Liver (tissue), 3 donors: ENCODE measurements at regions not wholly inside any gene's neighbourhood (a gene's known extent, or its start where the extent isn't known, plus 50 kb on each side); places are given as distances from the start of the nearest gene placed in this dataset.

Experiments used
- FOXA1 ChIP-seq: IDR thresholded peaks from 2 replicates; pipeline ENCODE4 v1.6.1; 2016; ENCODE audit warnings: antibody characterized with exemption
- HNF4G ChIP-seq: IDR thresholded peaks from 2 replicates; pipeline ENCODE4 v1.6.1; 2016; ENCODE audit warnings: antibody characterized with exemption
- NR2F2 ChIP-seq: IDR thresholded peaks from 2 replicates; pipeline ENCODE4 v1.6.1; 2016; ENCODE audit warnings: antibody characterized with exemption
- RAD21 ChIP-seq, 2 donors: IDR thresholded peaks; 2 replicates each; pipeline ENCODE4 v1.6.1; 2016; ENCODE audit warnings: antibody characterized with exemption in 2 of 2, mild to moderate bottlenecking in 2 of 2
- TAF1 ChIP-seq: conservative IDR thresholded peaks from 2 replicates; pipeline ENCODE4 v1.6.1; 2016; ENCODE audit warnings: antibody characterized with exemption, mild to moderate bottlenecking
- YY1 ChIP-seq: IDR thresholded peaks from 2 replicates; pipeline ENCODE4 v1.6.1; 2016; ENCODE audit warnings: antibody characterized with exemption, mild to moderate bottlenecking
- TF ChIP-seq, protein P1 (sequence below): fragments of 150-350 bp; IDR thresholded peaks from 2 replicates; pipeline ENCODE4 v1.5.1; 2017; ENCODE audit warnings: improper control_type of control experiment, low read depth, low read length; ENCODE audit not compliant: missing input control
- TF ChIP-seq, protein P2 (sequence below): IDR thresholded peaks from 2 replicates; pipeline ENCODE4 v1.6.1; 2016; ENCODE audit warnings: antibody characterized with exemption
- TF ChIP-seq, protein P3 (sequence below): IDR thresholded peaks from 2 replicates; pipeline ENCODE4 v1.6.1; 2016; ENCODE audit warnings: antibody characterized with exemption
- TF ChIP-seq, protein P4 (sequence below): IDR thresholded peaks from 2 replicates; pipeline ENCODE4 v1.6.1; 2016; ENCODE audit warnings: antibody characterized with exemption, mild to moderate bottlenecking
- donor health status: healthy.
- donor health status: healthy.

DNA sequence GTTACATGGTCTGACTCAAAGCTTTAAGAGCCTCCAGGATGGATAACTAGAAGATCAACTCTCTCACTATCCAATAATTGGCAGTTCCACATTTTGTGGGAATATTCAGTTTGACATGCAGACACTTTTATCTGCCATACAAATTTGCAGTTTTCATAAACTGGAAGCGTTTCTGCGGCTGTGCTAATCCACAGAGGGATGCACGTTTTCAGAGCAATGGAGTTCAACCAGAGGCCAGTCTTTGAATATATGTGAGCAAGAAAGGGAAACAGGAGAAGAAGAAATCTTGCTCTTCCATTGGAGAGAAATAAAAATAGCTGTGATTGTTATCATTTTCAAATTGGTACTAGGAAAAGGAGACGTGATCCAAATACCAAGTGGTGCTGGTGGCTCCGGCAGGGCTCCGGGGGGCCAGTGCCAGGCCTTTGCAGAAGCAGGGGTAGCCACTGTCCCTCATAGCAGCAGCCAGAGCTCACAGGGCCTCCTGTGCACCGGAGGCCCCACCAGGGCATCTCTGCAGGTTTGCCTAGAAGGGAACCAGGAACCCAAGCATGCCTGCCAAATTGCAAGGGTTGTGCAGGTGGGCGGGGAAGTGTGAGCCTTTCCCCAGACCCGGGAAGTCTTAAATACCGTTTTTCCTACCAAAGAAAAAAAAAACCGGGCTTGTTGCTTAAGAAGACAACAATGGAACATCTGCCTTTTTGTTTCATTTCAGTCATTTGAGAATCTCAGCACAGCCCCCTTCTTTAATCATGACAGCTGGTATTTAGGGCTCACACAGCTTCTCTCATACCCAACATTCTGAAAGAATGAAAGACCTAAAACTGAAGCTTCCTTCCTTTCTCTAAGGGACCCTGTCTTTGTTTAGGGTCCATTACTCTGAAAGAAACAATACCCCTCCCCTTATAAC lies 791.1 kb upstream of the SOX11 start:
- TF ChIP-seq, protein P1, sequence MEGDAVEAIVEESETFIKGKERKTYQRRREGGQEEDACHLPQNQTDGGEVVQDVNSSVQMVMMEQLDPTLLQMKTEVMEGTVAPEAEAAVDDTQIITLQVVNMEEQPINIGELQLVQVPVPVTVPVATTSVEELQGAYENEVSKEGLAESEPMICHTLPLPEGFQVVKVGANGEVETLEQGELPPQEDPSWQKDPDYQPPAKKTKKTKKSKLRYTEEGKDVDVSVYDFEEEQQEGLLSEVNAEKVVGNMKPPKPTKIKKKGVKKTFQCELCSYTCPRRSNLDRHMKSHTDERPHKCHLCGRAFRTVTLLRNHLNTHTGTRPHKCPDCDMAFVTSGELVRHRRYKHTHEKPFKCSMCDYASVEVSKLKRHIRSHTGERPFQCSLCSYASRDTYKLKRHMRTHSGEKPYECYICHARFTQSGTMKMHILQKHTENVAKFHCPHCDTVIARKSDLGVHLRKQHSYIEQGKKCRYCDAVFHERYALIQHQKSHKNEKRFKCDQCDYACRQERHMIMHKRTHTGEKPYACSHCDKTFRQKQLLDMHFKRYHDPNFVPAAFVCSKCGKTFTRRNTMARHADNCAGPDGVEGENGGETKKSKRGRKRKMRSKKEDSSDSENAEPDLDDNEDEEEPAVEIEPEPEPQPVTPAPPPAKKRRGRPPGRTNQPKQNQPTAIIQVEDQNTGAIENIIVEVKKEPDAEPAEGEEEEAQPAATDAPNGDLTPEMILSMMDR: no peak
- TF ChIP-seq RAD21 (IDR thresholded peaks at IDR 0.05): no peak
- TF ChIP-seq, protein P2, sequence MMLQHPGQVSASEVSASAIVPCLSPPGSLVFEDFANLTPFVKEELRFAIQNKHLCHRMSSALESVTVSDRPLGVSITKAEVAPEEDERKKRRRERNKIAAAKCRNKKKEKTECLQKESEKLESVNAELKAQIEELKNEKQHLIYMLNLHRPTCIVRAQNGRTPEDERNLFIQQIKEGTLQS: no peak
- no peak for TF ChIP-seq HNF4G
- TF ChIP-seq, protein P3, sequence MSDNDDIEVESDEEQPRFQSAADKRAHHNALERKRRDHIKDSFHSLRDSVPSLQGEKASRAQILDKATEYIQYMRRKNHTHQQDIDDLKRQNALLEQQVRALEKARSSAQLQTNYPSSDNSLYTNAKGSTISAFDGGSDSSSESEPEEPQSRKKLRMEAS: no peak
- TF ChIP-seq FOXA1: no peak
- TF ChIP-seq TAF1: no peak
- no peak for TF ChIP-seq NR2F2
- TF ChIP-seq, protein P4, sequence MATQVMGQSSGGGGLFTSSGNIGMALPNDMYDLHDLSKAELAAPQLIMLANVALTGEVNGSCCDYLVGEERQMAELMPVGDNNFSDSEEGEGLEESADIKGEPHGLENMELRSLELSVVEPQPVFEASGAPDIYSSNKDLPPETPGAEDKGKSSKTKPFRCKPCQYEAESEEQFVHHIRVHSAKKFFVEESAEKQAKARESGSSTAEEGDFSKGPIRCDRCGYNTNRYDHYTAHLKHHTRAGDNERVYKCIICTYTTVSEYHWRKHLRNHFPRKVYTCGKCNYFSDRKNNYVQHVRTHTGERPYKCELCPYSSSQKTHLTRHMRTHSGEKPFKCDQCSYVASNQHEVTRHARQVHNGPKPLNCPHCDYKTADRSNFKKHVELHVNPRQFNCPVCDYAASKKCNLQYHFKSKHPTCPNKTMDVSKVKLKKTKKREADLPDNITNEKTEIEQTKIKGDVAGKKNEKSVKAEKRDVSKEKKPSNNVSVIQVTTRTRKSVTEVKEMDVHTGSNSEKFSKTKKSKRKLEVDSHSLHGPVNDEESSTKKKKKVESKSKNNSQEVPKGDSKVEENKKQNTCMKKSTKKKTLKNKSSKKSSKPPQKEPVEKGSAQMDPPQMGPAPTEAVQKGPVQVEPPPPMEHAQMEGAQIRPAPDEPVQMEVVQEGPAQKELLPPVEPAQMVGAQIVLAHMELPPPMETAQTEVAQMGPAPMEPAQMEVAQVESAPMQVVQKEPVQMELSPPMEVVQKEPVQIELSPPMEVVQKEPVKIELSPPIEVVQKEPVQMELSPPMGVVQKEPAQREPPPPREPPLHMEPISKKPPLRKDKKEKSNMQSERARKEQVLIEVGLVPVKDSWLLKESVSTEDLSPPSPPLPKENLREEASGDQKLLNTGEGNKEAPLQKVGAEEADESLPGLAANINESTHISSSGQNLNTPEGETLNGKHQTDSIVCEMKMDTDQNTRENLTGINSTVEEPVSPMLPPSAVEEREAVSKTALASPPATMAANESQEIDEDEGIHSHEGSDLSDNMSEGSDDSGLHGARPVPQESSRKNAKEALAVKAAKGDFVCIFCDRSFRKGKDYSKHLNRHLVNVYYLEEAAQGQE: no peak
- no peak for TF ChIP-seq YY1
